Colonic mucosa (tissue), 4 donors: ENCODE measurements at regions not wholly inside any gene's neighbourhood (a gene's known extent, or its start where the extent isn't known, plus 50 kb on each side); places are given as distances from the start of the nearest gene placed in this dataset.

Experiments used
- DNase-seq: peaks from one replicate; pipeline ENCODE4 v3.0.0-alpha.2; 2020
- H3K27ac ChIP-seq: fragments of 200-600 bp; one replicate; pipeline ENCODE4 v1.8.0; 2021
- H3K27me3 ChIP-seq: fragments of 200-600 bp; one replicate; pipeline ENCODE4 v1.8.0; 2021
- H3K36me3 ChIP-seq: fragments of 200-600 bp; one replicate; pipeline ENCODE4 v1.8.0; 2021
- H3K4me1 ChIP-seq: fragments of 200-600 bp; one replicate; pipeline ENCODE4 v1.8.0; 2021; ENCODE audit warnings: mild to moderate bottlenecking
- H3K4me3 ChIP-seq: fragments of 200-600 bp; one replicate; pipeline ENCODE4 v1.8.0; 2021
- H3K9ac ChIP-seq, 2 donors: one replicate each; pipeline ENCODE4 v1.7.0; 2013; ENCODE audit warnings: control low read depth in 2 of 2, low read depth in 2 of 2, low read length in 2 of 2
- H3K9me3 ChIP-seq: fragments of 200-600 bp; one replicate; pipeline ENCODE4 v1.8.0; 2021
- CTCF ChIP-seq: fragments of 200-600 bp; IDR thresholded peaks from one replicate; pipeline ENCODE4 v1.8.0; 2022; ENCODE audit warnings: antibody characterized with exemption, mild to moderate bottlenecking
- intact Hi-C: fragments of 100-400 bp; cut with DNase I; formaldehyde crosslinking; loops from one replicate; pipeline ENCODE4 v1.14.1; 2022
- donor health status: healthy.
- donor health status: DM: no; HTN: no; CAD: no.
- donor health status: DM: no; HTN: no; CAD: no.

- no peak for TF ChIP-seq CTCF
- H3K4me3 ChIP-seq, result no peak overlapping the region
- no peaks in the 10 kb centered on the region for H3K36me3 ChIP-seq
- no peaks in the 10 kb centered on the region for H3K27me3 ChIP-seq
- no peaks in the 10 kb centered on the region for H3K9me3 ChIP-seq
- no peak overlapping the region for H3K9ac ChIP-seq
- no peaks in the 10 kb centered on the region for H3K4me1 ChIP-seq
- DNase-seq, result no peak
- intact Hi-C loops, result no loop called here
- H3K27ac ChIP-seq, result no peak overlapping the region
Measured at GRCh38 chr3:72175296-72175858, 390.4 kb upstream of the PROK2 start.

GRCh38 chr3:72174890-72175289 is 389.9 kb upstream of the PROK2 start:
- intact Hi-C loops, result no loop called here
- no peak for TF ChIP-seq CTCF
- Histone ChIP-seq H3K9me3 (no peaks in the 10 kb centered on the region), H3K27ac (no peak overlapping the region), H3K27me3 (no peaks in the 10 kb centered on the region), H3K9ac (no peak overlapping the region), H3K36me3 (no peaks in the 10 kb centered on the region), H3K4me1 (no peaks in the 10 kb centered on the region), H3K4me3 (no peak overlapping the region)
- no peak for DNase-seq

GRCh38 chr3:72174040-72174439 is 389.1 kb upstream of the PROK2 start:
- H3K27me3 ChIP-seq, result no peaks in the 10 kb centered on the region
- no peak overlapping the region for H3K9ac ChIP-seq
- no peaks in the 10 kb centered on the region for H3K36me3 ChIP-seq
- no peak overlapping the region for H3K4me3 ChIP-seq
- intact Hi-C loops, result no loop called here
- DNase-seq, result no peak
- no peak for TF ChIP-seq CTCF
- H3K27ac ChIP-seq, result no peak overlapping the region
- H3K4me1 ChIP-seq, result no peaks in the 10 kb centered on the region
- H3K9me3 ChIP-seq, result no peaks in the 10 kb centered on the region

- no peaks in the 10 kb centered on the region for H3K36me3 ChIP-seq
- no peak for TF ChIP-seq CTCF
- intact Hi-C loops, result no loop called here
- H3K4me3 ChIP-seq, result no peak overlapping the region
- no peaks in the 10 kb centered on the region for H3K9me3 ChIP-seq
- peak overlapping the region; percentile 3 for H3K27ac ChIP-seq
- no peak for DNase-seq
- no peaks in the 10 kb centered on the region for H3K27me3 ChIP-seq
- no peaks in the 10 kb centered on the region for H3K4me1 ChIP-seq
- H3K9ac ChIP-seq, result no peak overlapping the region
Measured at GRCh38 chr3:72171946-72172345, 387.0 kb upstream of the PROK2 start.

GRCh38 chr3:72171463-72171881 is 386.5 kb upstream of the PROK2 start:
- H3K9ac ChIP-seq, result no peak overlapping the region
- H3K27ac ChIP-seq, result no peak overlapping the region
- no peak for DNase-seq
- intact Hi-C loops, result no loop called here
- no peaks in the 10 kb centered on the region for H3K36me3 ChIP-seq
- no peaks in the 10 kb centered on the region for H3K27me3 ChIP-seq
- H3K4me1 ChIP-seq, result no peaks in the 10 kb centered on the region
- H3K9me3 ChIP-seq, result no peaks in the 10 kb centered on the region
- TF ChIP-seq CTCF, result no peak
- no peak overlapping the region for H3K4me3 ChIP-seq
